ENCODE measurements at regions not wholly inside any gene's neighbourhood (a gene's known extent, or its start where the extent isn't known, plus 50 kb on each side); places are given as distances from the start of the nearest gene placed in this dataset.

DNA sequence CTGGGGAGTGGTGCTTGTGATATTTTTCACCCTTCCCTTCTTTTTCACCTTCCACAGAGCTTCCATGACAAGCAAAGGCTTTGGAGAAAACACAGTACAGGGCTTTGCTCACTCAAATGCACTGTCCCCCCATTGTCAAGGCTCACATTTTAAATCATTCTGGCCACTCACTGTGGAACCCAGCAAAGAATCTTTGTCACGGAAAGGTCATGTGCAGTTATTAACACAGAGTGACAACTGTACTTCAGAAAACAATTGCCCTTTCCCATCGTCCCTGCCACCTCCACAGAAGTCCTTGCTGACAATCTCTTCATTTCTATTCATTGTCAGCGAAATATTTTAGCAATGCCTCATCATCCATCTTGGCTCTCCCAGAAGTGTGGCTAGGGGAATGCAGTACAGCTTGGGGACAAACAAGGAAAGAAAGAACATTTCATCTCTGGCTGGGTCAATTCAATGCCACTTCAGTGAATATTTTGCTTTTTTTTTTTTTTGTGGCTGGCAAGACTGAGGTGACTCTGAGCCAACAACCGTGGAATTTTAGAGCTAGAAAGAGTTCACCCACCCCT lies 851.0 kb downstream of the KCNMA1 start:
- Histone ChIP-seq H3K9me2 (ENCODE audit: low read depth, low read length) (no peaks in the 10 kb centered on the region), H3K9ac (ENCODE audit: low read length) (no peak overlapping the region), H3K27ac (ENCODE audit: low read depth, low read length, poor library complexity, severe bottlenecking) (no peak overlapping the region), H3K4me3 (ENCODE audit: low read depth, low read length, poor library complexity, severe bottlenecking) (no peak overlapping the region), H4K20me1 (ENCODE audit: insufficient read depth, low read length) (no peaks in the 10 kb centered on the region), H3K27me3 (ENCODE audit: insufficient read depth, low read length) (no peaks in the 10 kb centered on the region), H3K4me1 (ENCODE audit: insufficient read depth, low read length, severe bottlenecking) (no peaks in the 10 kb centered on the region), H2AFZ (ENCODE audit: low read length) (no peak overlapping the region), H3K4me2 (ENCODE audit: low read length) (no peak overlapping the region), H3K9me3 (ENCODE audit: low read length) (no peaks in the 10 kb centered on the region), H3K79me2 (ENCODE audit: insufficient read depth, low read length) (no peaks in the 10 kb centered on the region), H3K36me3 (ENCODE audit: insufficient read depth, low read length) (no peaks in the 10 kb centered on the region), H3F3A (ENCODE audit: insufficient read depth, low read length) (no peaks in the 10 kb centered on the region)
- no peak for TF ChIP-seq EZH2 (IDR thresholded peaks at IDR 0.05; ENCODE audit: borderline replicate concordance, low read length)
- TF ChIP-seq, protein P1, sequence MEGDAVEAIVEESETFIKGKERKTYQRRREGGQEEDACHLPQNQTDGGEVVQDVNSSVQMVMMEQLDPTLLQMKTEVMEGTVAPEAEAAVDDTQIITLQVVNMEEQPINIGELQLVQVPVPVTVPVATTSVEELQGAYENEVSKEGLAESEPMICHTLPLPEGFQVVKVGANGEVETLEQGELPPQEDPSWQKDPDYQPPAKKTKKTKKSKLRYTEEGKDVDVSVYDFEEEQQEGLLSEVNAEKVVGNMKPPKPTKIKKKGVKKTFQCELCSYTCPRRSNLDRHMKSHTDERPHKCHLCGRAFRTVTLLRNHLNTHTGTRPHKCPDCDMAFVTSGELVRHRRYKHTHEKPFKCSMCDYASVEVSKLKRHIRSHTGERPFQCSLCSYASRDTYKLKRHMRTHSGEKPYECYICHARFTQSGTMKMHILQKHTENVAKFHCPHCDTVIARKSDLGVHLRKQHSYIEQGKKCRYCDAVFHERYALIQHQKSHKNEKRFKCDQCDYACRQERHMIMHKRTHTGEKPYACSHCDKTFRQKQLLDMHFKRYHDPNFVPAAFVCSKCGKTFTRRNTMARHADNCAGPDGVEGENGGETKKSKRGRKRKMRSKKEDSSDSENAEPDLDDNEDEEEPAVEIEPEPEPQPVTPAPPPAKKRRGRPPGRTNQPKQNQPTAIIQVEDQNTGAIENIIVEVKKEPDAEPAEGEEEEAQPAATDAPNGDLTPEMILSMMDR (IDR thresholded peaks at IDR 0.05; ENCODE audit: low read length): no peak

DNA sequence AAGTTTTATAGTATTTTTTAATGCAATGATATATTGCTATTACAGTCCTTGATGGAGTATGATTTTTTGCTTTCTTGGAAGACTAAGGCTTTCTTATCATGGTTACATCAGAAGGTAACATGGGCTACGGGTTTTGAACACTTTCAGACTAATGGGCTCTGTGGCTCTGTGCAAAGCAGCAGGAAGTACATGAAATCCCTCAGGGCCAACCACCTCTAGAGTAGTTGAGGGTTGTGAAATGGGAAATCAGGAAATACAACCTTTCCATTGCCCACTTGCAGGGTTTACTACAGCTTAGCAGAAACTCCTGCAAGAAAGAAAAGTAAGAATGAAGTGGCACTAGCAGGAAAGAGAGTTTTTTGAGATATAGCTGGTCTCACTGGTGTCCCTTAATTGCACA lies 853.5 kb downstream of the KCNMA1 start:
- no peaks in the 10 kb centered on the region for H3F3A ChIP-seq (ENCODE audit: insufficient read depth, low read length)
- no peak overlapping the region for H3K9ac ChIP-seq (ENCODE audit: low read length)
- no peaks in the 10 kb centered on the region for H3K79me2 ChIP-seq (ENCODE audit: insufficient read depth, low read length)
- H3K9me3 ChIP-seq (ENCODE audit: low read length): no peaks in the 10 kb centered on the region
- TF ChIP-seq, protein P1 (IDR thresholded peaks at IDR 0.05; ENCODE audit: low read length): no peak
- TF ChIP-seq EZH2 (IDR thresholded peaks at IDR 0.05; ENCODE audit: borderline replicate concordance, low read length): no peak
- H3K9me2 ChIP-seq (ENCODE audit: low read depth, low read length): no peaks in the 10 kb centered on the region
- H3K4me1 ChIP-seq (ENCODE audit: insufficient read depth, low read length, severe bottlenecking): no peaks in the 10 kb centered on the region
- H4K20me1 ChIP-seq (ENCODE audit: insufficient read depth, low read length): no peaks in the 10 kb centered on the region
- H3K36me3 ChIP-seq (ENCODE audit: insufficient read depth, low read length): no peaks in the 10 kb centered on the region
- no peak overlapping the region for H3K27ac ChIP-seq (ENCODE audit: low read depth, low read length, poor library complexity, severe bottlenecking)
- no peak overlapping the region for H2AFZ ChIP-seq (ENCODE audit: low read length)
- no peaks in the 10 kb centered on the region for H3K27me3 ChIP-seq (ENCODE audit: insufficient read depth, low read length)
- H3K4me2 ChIP-seq (ENCODE audit: low read length): no peak overlapping the region
- no peak overlapping the region for H3K4me3 ChIP-seq (ENCODE audit: low read depth, low read length, poor library complexity, severe bottlenecking)

DNA sequence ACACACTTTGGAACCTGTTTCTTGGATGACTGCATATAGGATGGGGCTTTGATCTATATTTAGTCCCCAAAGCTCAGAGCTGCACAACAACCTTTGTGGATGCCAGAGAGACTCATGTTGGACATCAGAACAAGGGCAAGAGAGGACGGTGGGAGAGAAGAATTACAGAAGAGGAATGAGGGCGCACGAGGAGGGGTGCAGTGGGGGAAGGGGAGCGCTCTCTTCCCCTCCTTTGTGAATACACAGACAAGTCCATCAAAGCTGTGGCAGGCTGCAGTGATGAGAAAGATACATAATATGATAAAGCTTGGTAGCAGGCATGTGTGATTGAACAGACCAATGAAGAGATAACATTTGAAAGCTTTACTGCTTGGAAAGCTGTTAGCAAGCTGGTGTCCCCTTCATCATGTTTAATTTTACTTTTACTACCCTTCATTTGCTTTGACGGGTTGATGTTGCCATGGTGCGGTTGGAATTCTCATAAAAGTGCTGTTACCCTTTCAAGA lies 857.8 kb downstream of the KCNMA1 start:
- no peak overlapping the region for H2AFZ ChIP-seq (ENCODE audit: low read length)
- no peaks in the 10 kb centered on the region for H3K36me3 ChIP-seq (ENCODE audit: insufficient read depth, low read length)
- H3K27me3 ChIP-seq (ENCODE audit: insufficient read depth, low read length): no peaks in the 10 kb centered on the region
- H3K27ac ChIP-seq (ENCODE audit: low read depth, low read length, poor library complexity, severe bottlenecking): no peak overlapping the region
- H3K9me3 ChIP-seq (ENCODE audit: low read length): no peaks in the 10 kb centered on the region
- no peak overlapping the region for H3K9ac ChIP-seq (ENCODE audit: low read length)
- H3K4me3 ChIP-seq (ENCODE audit: low read depth, low read length, poor library complexity, severe bottlenecking): no peak overlapping the region
- no peaks in the 10 kb centered on the region for H3F3A ChIP-seq (ENCODE audit: insufficient read depth, low read length)
- H3K9me2 ChIP-seq (ENCODE audit: low read depth, low read length): no peaks in the 10 kb centered on the region
- no peaks in the 10 kb centered on the region for H3K79me2 ChIP-seq (ENCODE audit: insufficient read depth, low read length)
- H3K4me2 ChIP-seq (ENCODE audit: low read length): no peak overlapping the region
- H4K20me1 ChIP-seq (ENCODE audit: insufficient read depth, low read length): no peaks in the 10 kb centered on the region
- TF ChIP-seq, protein P1 (IDR thresholded peaks at IDR 0.05; ENCODE audit: low read length): no peak
- no peak for TF ChIP-seq EZH2 (IDR thresholded peaks at IDR 0.05; ENCODE audit: borderline replicate concordance, low read length)
- no peaks in the 10 kb centered on the region for H3K4me1 ChIP-seq (ENCODE audit: insufficient read depth, low read length, severe bottlenecking)
